Stimulated activated CD4-positive, alpha-beta T cell treated with anti-CD3 and anti-CD28 coated beads, TNF-alpha, amount 100 ng/mL, for 24 hours (primary cell): ENCODE measurements at regions not wholly inside any gene's neighbourhood (a gene's known extent, or its start where the extent isn't known, plus 50 kb on each side); places are given as distances from the start of the nearest gene placed in this dataset.
"Not testable (repeated sequence)": the region's sequence is repeated elsewhere in the genome, so short reads cannot be mapped to it uniquely, and the experiment has no call there.

Experiments
- DNase-seq, 3 experiments: peaks; one replicate each; pipeline ENCODE4 v3.0.0-alpha.2; 2020; ENCODE audit warnings: low read depth in 3 of 3

GRCh38 chr22:22193923-22194322 is 50.7 kb upstream of the VPREB1 start:
- DNase-seq, result no peak

- not testable (repeated sequence) for DNase-seq
Measured at GRCh38 chr22:22193462-22193861, 51.1 kb upstream of the VPREB1 start.

GRCh38 chr22:22193006-22193405 is 51.6 kb upstream of the VPREB1 start:
- DNase-seq, result not testable (repeated sequence)

DNA sequence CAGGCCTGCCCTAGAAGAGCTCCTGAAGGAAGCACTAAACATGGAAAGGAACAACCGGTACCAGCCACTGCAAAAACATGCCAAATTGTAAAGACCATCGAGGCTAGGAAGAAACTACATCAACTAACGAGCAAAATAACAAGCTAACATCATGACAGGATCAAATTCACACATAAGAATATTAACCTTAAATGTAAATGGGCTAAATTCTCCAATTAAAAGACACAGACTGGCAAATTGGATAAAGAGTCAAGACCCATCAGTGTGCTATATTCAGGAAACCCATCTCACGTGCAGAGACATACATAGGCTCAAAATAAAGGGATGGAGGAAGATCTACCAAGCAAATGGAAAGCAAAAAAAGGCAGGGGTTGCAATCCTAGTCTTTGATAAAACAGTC is 54.8 kb upstream of the VPREB1 start:
- not testable (repeated sequence) for DNase-seq

- not testable (repeated sequence) for DNase-seq
Measured at GRCh38 chr22:22187863-22188262, 56.7 kb upstream of the VPREB1 start.

- no peak for DNase-seq
Measured at GRCh38 chr22:22187299-22187698, 57.3 kb upstream of the VPREB1 start.

DNA sequence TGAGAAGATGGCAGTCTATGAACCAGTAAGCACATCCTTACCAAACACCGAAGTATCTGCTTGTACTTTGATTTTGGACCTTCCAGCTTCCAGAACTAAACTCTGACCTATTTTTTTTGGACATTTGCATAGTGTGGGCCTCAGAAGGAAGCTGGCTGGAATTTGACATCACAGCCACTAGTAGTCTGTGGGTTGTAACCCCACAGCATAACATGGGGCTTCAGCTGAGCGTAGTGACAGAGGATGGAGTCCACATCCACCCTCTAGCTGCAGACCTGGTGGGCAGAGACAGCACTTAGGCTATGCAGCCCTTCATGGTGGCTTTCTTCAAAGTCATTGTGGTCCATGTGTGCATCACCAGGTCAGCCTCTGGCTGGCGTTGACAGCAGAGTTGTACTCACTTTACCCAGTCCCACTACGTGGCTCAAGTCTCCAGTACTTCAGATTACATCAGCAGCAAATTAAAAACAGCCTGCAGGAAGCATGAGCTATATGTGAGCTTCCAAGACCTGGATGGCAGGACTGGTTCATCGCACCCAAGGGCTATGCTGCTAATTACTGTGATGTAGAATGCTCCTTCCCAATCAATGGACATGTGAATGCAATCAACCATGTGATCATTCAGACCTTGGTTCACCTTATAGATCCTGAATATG is 58.6 kb upstream of the VPREB1 start:
- DNase-seq, result no peak

DNA sequence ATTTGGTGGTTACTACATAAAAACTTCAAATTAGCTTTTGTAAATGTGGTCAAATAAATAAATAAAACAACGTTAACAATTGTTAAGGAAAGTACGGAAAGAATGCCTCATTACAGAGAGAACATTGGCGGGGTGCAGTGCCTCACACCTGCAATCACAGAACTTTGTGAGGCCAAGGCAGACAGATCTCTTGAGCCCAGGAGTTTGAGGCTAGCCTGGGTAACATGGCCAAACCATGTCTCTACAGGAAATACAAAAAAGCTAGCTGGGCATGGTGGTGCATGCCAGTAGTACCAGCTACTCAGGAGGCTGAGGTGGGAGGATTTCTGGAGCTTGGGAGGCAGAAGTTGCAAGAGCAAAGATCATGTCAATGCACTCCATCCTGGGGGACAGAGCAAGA is 59.4 kb upstream of the VPREB1 start:
- no peak for DNase-seq

DNA sequence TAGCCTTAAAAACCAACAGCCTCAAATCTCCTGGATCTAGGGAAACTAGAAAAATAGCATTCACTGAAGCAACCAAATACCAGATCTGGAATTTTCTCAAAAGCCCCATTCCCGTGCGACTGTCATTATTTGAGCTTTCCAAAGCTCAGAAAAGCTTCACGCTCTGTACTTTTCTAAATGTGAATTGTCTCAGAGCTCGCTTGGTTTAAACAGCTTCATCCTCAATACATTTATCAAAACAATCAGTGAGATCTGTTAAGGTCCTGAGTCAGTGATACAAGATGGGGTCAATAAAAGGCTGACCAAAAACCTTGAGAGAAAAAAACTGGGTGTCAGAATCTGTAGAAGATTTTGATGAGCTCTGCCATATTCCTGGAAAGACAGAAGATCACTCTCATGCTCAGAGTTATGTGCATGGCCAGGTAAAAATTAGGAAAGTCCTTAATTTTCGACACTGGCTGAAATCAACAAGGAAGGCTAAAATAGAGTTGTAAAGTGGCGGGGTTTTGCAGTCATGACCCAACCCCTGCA is 60.2 kb upstream of the VPREB1 start:
- DNase-seq, result no peak

GRCh38 chr22:22182990-22183264 is 61.7 kb upstream of the VPREB1 start:
- no peak for DNase-seq

- DNase-seq, result no peak
Measured at GRCh38 chr22:22182218-22182989, 62.2 kb upstream of the VPREB1 start.

GRCh38 chr22:22181341-22181850 is 63.2 kb upstream of the VPREB1 start:
- DNase-seq, result no peak

- DNase-seq, result no peak
Measured at GRCh38 chr22:22180738-22181285, 63.8 kb upstream of the VPREB1 start.

DNA sequence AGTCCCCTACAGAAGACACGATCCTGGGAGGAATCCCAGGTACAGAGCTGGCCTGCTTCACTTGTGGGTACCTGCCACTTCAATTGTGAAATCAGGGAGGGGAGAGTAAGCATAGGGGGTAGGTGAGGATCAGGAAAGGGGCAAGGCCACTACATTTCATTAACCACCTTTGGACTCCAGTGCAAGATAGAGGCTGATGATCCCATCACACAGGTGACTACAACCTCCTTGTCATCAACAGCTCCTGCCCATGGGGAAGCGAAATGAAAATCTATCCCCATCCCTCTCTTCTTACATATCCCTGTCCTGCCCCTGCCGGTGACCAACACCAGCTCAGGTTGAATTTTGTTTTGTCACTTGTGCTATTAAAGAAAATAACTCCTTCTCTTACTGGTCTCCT is 64.7 kb upstream of the VPREB1 start:
- no peak for DNase-seq

DNA sequence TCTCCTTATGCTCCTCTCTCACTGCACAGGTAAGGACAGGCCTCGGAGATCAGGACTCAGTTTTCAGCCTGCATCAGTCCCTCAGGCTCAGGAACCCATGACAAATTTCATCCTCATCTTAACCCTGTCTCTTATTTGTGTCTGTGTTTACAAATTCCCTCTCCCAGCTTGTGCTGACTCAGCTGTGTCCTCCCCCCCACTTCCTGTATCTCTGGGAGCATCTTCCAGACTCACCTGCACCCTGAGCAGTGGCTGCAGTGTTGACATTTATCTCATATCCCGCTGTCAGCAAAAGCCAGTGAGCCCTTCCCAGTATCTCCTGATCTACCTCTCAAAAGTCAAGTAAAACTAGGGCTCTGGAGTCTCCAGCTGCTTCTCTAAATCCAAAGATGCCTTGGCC is 65.6 kb upstream of the VPREB1 start:
- no peak for DNase-seq

- no peak for DNase-seq
Measured at GRCh38 chr22:22178355-22178965, 66.1 kb upstream of the VPREB1 start.

GRCh38 chr22:22176929-22177616 is 67.5 kb upstream of the VPREB1 start:
- no peak for DNase-seq

- not testable (repeated sequence) for DNase-seq
Measured at GRCh38 chr22:22172896-22173628, 71.5 kb upstream of the VPREB1 start.

DNA sequence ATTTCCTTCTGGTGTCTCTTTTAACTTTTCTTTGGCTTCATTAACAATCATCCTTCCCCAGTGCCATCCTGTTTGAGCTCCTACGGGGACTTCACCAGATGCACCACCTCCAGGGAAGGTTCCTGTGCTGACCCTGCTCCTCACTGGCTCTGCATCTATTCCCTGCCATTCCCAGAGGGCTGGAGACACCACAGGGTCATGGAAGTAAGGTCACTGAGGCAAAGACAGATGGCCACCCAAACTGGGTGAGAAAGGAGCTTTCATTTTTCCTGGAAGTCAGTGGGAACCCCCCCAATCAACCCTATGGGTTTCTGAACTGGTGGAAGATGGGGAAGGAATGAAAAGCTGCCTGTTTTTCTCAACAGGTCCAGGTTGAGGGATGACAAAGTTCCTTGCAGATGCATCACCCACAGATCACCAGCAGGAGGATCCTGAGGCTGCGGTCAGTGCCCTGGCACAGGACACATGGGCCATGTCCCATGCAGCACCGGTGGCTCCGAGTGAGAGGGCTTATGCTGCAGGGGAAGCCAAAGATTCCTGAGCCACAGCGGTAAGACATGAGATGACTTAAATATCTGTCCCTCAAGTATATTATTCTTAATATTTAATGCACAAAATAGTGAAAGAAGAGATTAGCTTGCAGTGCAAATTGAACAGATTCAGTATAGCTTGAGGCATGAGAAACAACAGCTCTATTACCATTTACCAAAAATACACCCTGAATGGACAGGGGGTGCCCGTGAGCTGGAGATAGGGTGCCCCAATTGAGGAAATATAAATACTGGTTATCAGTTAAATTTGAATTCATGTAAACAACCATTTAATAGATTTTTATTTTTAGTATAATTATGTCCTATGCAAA is 73.0 kb upstream of the VPREB1 start:
- DNase-seq, result no peak

DNA sequence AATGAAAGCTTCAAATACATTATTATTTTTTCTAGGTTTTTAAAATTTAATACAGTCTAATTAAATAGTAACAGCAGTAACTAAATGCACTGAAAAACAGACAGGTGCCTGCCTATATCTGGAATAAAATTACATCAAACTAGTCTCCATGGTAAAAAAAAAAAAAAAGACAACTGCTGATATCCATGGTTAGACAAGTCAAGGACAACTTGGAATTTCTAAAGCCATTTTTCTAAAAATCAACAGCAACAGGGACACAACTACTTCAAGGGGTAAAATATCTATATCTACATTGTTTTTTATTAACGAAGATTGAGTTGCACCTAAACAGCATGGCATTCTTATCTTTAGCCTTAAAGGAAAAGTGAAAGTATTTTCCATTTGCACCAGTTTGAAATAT is 74.7 kb upstream of the VPREB1 start:
- DNase-seq, result no peak
